ENCODE measurements at regions not wholly inside any gene's neighbourhood (a gene's known extent, or its start where the extent isn't known, plus 50 kb on each side); places are given as distances from the start of the nearest gene placed in this dataset.

DNA sequence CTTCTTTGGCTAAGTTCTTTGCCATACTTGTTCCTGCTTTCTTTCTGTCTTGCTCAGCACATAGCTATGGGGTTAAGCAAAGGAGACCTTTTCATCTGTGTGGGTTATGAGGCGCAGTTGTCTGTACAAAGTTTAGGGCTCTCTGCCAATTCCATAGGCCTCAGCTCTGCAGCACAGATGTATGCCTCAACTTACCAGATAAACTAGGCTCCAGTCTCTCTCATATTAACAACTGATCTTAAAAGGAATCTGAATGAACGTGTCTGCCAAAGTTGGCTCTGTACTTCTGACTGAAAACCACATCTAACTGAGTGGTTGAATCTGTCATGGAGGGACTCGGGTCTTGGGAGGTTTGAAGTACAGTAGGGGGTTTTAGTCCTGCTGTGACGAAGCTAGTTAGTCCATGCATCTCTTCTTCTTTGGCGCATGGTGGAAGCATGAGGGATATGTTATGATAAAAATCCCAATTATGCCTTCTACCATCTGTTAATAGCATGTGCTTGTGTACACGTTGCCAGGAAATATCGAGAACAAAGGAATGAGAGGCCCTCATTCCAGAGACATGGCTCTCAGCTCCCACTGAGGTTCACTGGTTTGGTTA lies 114.6 kb upstream of the TSC22D2 start:
- Histone ChIP-seq H3K4me2 (ENCODE audit: low read depth, low read length) (peak overlapping the region; percentile 53; the same call in 1 of the 2 replicates), H2BK15ac (ENCODE audit: low read depth, low read length) (peak overlapping the region; percentile 92; the same call in 2 of the 3 replicates), H3K9me3 (ENCODE audit: control insufficient read depth, insufficient read depth, low read length) (no peaks in the 10 kb centered on the region; the same call in 1 of the 2 replicates), H3K9me1 (ENCODE audit: insufficient read depth, low read length) (peaks cover 3% of the 10 kb centered on the region; the same call in 1 of the 2 replicates), H3K56ac (ENCODE audit: extremely low read depth, insufficient read depth, low read length) (peak overlapping the region; percentile 64), H3K4me3 (ENCODE audit: insufficient read depth, low read depth, low read length) (no peak overlapping the region), H2BK20ac (ENCODE audit: low read depth, low read length) (peak overlapping the region; percentile 98), H3K23ac (ENCODE audit: low read depth, low read length) (peak overlapping the region; percentile 46), H4K8ac (ENCODE audit: low read depth in 2 of 2, low read length in 2 of 2) (peak overlapping the region; percentile 10 to 86; a peak in 3 of 4 replicates), H2AFZ (replicated peaks; ENCODE audit: low read length, poor library complexity) (peak overlapping the region; percentile 85), H3K14ac (replicated peaks; ENCODE audit: low read depth, low read length) (peak overlapping the region; percentile 76), H3K27ac (ENCODE audit: insufficient read depth, low read length) (peak overlapping the region; percentile 60), H3K79me1 (ENCODE audit: low read depth in 1 of 2, low read length in 2 of 2) (peaks cover 0 to 9% of the 10 kb centered on the region in 2 experiments; a peak in 1 of 4 replicates), H2BK120ac (ENCODE audit: low read depth, low read length) (peak overlapping the region; percentile 96), H3K18ac (ENCODE audit: low read depth, low read length) (peak overlapping the region; percentile 91), H2BK5ac (ENCODE audit: low read depth, low read length, poor library complexity, severe bottlenecking) (peak overlapping the region; percentile 94), H4K5ac (ENCODE audit: low read depth, low read length) (peak overlapping the region; percentile 98), H3K27me3 (ENCODE audit: control insufficient read depth, insufficient read depth, low read length) (no peaks in the 10 kb centered on the region), H3K9ac (ENCODE audit: low read depth, low read length) (no peak overlapping the region), H3K36me3 (ENCODE audit: control insufficient read depth, insufficient read depth, low read length) (no peaks in the 10 kb centered on the region), H2AK5ac (ENCODE audit: low read depth, low read length) (peak overlapping the region; percentile 92), H4K91ac (ENCODE audit: insufficient read depth, low read depth, low read length) (peak overlapping the region; percentile 81), H3K4me1 (ENCODE audit: control insufficient read depth, insufficient read depth, low read length) (peaks cover 11% of the 10 kb centered on the region), H2AK9ac (replicated peaks; ENCODE audit: low read depth, low read length, poor library complexity) (peak overlapping the region; percentile 75), H3K4ac (ENCODE audit: low read depth, low read length) (peak overlapping the region; percentile 74), H4K20me1 (ENCODE audit: insufficient read depth, low read length) (no peaks in the 10 kb centered on the region)
- intact Hi-C loops (cut with micrococcal nuclease): loop anchor here (2.0 kb wide), 1 partner anchor 77 kb away; no protein-coding TSS in a partner anchor
- no peak for TF ChIP-seq CEBPB (IDR thresholded peaks at IDR 0.05; ENCODE audit: low read depth, low read length)
- peak; percentile 20; the same call in 1 of the 2 replicates for TF ChIP-seq MAFK (IDR thresholded peaks at IDR 0.05; ENCODE audit: low read depth, low read length)
- BruUV-seq (replicated peaks): no TSS peak
- in situ Hi-C loops (cut with MboI; ENCODE audit: low sequenced_read_pairs): no loop called here
- WGBS, 2 experiments (ENCODE audit: extremely low coverage in 2 of 2, insufficient read length in 1 of 2): no CpG with 5 or more reads among the region's 7 CpGs
- DNase-seq: peak; percentile 81
- ATAC-seq (ENCODE audit: low read depth): peak; percentile 81
- dilution Hi-C loops (cut with HindIII; ENCODE audit: low sequenced_read_pairs, unreplicated experiment): no loop called here
- ChIA-PET CTCF (interaction anchor here (0.9 to 1.4 kb wide), 2 partner anchors 23 to 41 kb away, joined by 3 to 6 read pairs; no protein-coding TSS in a partner anchor), POLR2A (ENCODE audit: unreplicated experiment) (no interaction called here)

Data from IMR-90 (cell line).